Progenitor cell of endocrine pancreas (in vitro differentiated cells): ENCODE measurements at regions not wholly inside any gene's neighbourhood (a gene's known extent, or its start where the extent isn't known, plus 50 kb on each side); places are given as distances from the start of the nearest gene placed in this dataset.

Experiments used
- DNase-seq: peaks from one replicate; pipeline ENCODE4 v3.0.0; 2021; ENCODE audit warnings: low spot score; ENCODE audit not compliant: unreplicated experiment
- H3K27ac Mint-ChIP-seq: 2 replicates; pipeline ENCODE4 v1.8.0; 2021; ENCODE audit warnings: mild to moderate bottlenecking, moderate library complexity, mixed read lengths
- H3K27me3 Mint-ChIP-seq: 2 replicates; pipeline ENCODE4 v1.8.0; 2021; ENCODE audit warnings: mixed read lengths
- H3K36me3 Mint-ChIP-seq: 2 replicates; pipeline ENCODE4 v1.8.0; 2022; ENCODE audit warnings: mixed read lengths; ENCODE audit not compliant: insufficient read depth
- H3K4me1 Mint-ChIP-seq: 2 replicates; pipeline ENCODE4 v1.8.0; 2021; ENCODE audit warnings: low read depth, mixed read lengths
- H3K4me3 Mint-ChIP-seq: 2 replicates; pipeline ENCODE4 v1.8.0; 2021; ENCODE audit warnings: low read depth, mild to moderate bottlenecking, moderate library complexity, mixed read lengths
- H3K9me3 Mint-ChIP-seq: 2 replicates; pipeline ENCODE4 v1.8.0; 2021; ENCODE audit warnings: low read depth, mixed read lengths
- CTCF ChIP-seq: fragments of 200-600 bp; sonication (generic); IDR thresholded peaks from one replicate; pipeline ENCODE4 v1.5.0; 2021; ENCODE audit warnings: antibody characterized with exemption, mild to moderate bottlenecking; ENCODE audit not compliant: unreplicated experiment

GRCh38 chr13:48775285-48775684 lies 121.6 kb downstream of the CYSLTR2 start:
- H3K9me3 Mint-ChIP-seq: peaks cover 11% of the 10 kb centered on the region
- peaks cover 4% of the 10 kb centered on the region for H3K36me3 Mint-ChIP-seq
- DNase-seq: no peak
- H3K27ac Mint-ChIP-seq: no peak overlapping the region
- no peaks in the 10 kb centered on the region for H3K27me3 Mint-ChIP-seq
- no peaks in the 10 kb centered on the region for H3K4me1 Mint-ChIP-seq
- TF ChIP-seq CTCF: no peak
- no peak overlapping the region for H3K4me3 Mint-ChIP-seq

DNA sequence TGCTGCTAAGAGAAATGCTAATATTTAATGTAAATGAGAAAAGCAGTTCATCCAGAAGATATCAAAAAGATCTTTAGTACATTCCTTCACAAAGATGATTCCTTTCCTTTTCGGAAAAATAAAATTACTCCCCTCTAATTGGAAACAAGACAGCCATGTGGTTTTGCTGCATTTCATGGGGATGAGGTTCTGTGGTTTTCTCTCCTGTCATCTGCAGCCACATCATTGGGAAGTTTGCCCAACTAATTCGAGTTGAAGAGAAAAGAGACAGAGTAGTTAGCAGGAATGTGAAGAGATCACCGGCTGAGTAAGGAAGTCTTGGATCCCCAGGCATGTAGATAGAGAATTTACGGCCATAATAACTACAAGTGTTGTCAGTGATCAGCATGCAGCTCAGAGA lies 122.1 kb downstream of the CYSLTR2 start:
- no peak for DNase-seq
- H3K36me3 Mint-ChIP-seq: peaks cover 4% of the 10 kb centered on the region
- no peak overlapping the region for H3K27ac Mint-ChIP-seq
- H3K27me3 Mint-ChIP-seq: no peaks in the 10 kb centered on the region
- peaks cover 12% of the 10 kb centered on the region for H3K9me3 Mint-ChIP-seq
- no peak for TF ChIP-seq CTCF
- H3K4me1 Mint-ChIP-seq: no peaks in the 10 kb centered on the region
- no peak overlapping the region for H3K4me3 Mint-ChIP-seq

- Mint-ChIP-seq H3K36me3 (peaks cover 4% of the 10 kb centered on the region), H3K4me1 (no peaks in the 10 kb centered on the region), H3K9me3 (peaks cover 12% of the 10 kb centered on the region), H3K27me3 (no peaks in the 10 kb centered on the region), H3K27ac (no peak overlapping the region), H3K4me3 (no peak overlapping the region)
- no peak for DNase-seq
- TF ChIP-seq CTCF: no peak
Measured at GRCh38 chr13:48776401-48776800, 122.7 kb downstream of the CYSLTR2 start.

DNA sequence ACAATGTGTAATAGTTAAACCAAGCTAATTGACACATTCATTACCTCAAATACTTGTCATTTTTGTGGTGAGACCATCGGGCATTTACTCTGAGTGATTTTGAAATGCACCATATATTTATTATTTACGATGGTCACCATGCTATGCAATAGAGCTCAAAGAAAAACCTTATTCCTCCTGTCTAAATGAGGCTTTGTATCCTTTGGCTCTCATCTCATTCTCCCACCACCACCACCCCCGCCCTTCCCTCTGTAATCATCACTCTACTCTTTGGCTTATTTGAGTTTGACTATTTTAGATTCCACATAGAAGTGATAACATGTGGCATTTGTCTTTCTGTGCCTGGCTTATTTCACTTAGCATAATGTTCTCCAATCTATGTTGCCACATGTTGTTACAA lies 124.9 kb downstream of the CYSLTR2 start:
- no peak for DNase-seq
- Mint-ChIP-seq H3K27ac (no peak overlapping the region), H3K9me3 (peaks cover 15% of the 10 kb centered on the region), H3K4me1 (no peaks in the 10 kb centered on the region), H3K36me3 (peaks cover 4% of the 10 kb centered on the region), H3K4me3 (no peak overlapping the region), H3K27me3 (no peaks in the 10 kb centered on the region)
- no peak for TF ChIP-seq CTCF

GRCh38 chr13:48780713-48781341 lies 127.1 kb downstream of the CYSLTR2 start:
- peaks cover 4% of the 10 kb centered on the region for H3K36me3 Mint-ChIP-seq
- no peaks in the 10 kb centered on the region for H3K4me1 Mint-ChIP-seq
- no peak for DNase-seq
- H3K27ac Mint-ChIP-seq: no peak overlapping the region
- no peak overlapping the region for H3K4me3 Mint-ChIP-seq
- no peak for TF ChIP-seq CTCF
- peaks cover 15% of the 10 kb centered on the region for H3K9me3 Mint-ChIP-seq
- H3K27me3 Mint-ChIP-seq: no peaks in the 10 kb centered on the region
